NCI-H187 (cell line): ENCODE measurements at regions not wholly inside any gene's neighbourhood (a gene's known extent, or its start where the extent isn't known, plus 50 kb on each side); places are given as distances from the start of the nearest gene placed in this dataset.
"Not testable (repeated sequence)": the region's sequence is repeated elsewhere in the genome, so short reads cannot be mapped to it uniquely, and the experiment has no call there.

Source experiments
- DNase-seq, 2 experiments: peaks; one replicate each; lab custom pipeline; 2025; lab: John Stamatoyannopoulos, UW

- DNase-seq, result no peak
Observed at GRCh38 chr1:113298941-113299340, 91.4 kb upstream of the MAGI3 start.

GRCh38 chr1:113302636-113303035 is 87.7 kb upstream of the MAGI3 start:
- DNase-seq, result no peak

GRCh38 chr1:113303267-113303666 is 87.0 kb upstream of the MAGI3 start:
- no peak for DNase-seq

- DNase-seq, result not testable (repeated sequence)
Observed at GRCh38 chr1:113305029-113305428, 85.3 kb upstream of the MAGI3 start.

- DNase-seq, result no peak
Observed at GRCh38 chr1:113307771-113308445, 82.4 kb upstream of the MAGI3 start.

- DNase-seq, result not testable (repeated sequence)
Observed at GRCh38 chr1:113312651-113313050, 77.7 kb upstream of the MAGI3 start.

GRCh38 chr1:113314600-113314999 is 75.7 kb upstream of the MAGI3 start:
- no peak for DNase-seq

GRCh38 chr1:113320272-113320671 is 70.0 kb upstream of the MAGI3 start:
- no peak for DNase-seq

- no peak for DNase-seq
Observed at GRCh38 chr1:113320972-113321680, 69.2 kb upstream of the MAGI3 start.

GRCh38 chr1:113321771-113322387 is 68.4 kb upstream of the MAGI3 start:
- no peak for DNase-seq

- DNase-seq, result no peak
Observed at GRCh38 chr1:113322439-113322838, 67.9 kb upstream of the MAGI3 start.

GRCh38 chr1:113325022-113325421 is 65.3 kb upstream of the MAGI3 start:
- DNase-seq, result no peak

- DNase-seq, result no peak
Observed at GRCh38 chr1:113326976-113327375, 63.3 kb upstream of the MAGI3 start.

- no peak for DNase-seq
Observed at GRCh38 chr1:113333056-113333455, 57.3 kb upstream of the MAGI3 start.

GRCh38 chr1:113340038-113340437 is 50.3 kb upstream of the MAGI3 start:
- DNase-seq, result no peak
